ENCODE measurements at regions not wholly inside any gene's neighbourhood (a gene's known extent, or its start where the extent isn't known, plus 50 kb on each side); places are given as distances from the start of the nearest gene placed in this dataset.
A peak's percentile ranks its signal among the peaks of the same experiment; 100 is the strongest.
"Not testable (repeated sequence)": the region's sequence is repeated elsewhere in the genome, so short reads cannot be mapped to it uniquely, and the experiment has no call there.

DNA sequence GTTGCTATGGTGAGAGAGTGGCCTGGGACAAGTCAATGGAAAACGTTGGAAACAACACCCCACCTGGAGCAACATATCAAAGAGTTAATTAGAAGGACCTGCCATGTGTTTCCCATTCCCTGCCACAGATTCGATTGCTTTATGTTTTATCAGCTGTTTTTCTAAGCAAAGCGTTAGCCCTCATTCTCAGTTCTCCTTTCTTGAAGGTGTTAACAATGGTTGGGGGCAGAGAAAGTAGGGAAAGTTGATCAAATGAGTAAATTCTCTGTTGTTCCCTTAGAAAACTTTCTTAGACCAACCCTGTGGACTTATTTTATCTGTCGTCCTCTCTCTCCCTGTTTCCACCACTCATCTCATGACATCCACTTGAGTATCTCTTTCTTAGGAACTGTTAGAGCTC lies 102.5 kb downstream of the ADAMTS15 start:
- DNase-seq (ENCODE audit: low spot score), result no peak

DNA sequence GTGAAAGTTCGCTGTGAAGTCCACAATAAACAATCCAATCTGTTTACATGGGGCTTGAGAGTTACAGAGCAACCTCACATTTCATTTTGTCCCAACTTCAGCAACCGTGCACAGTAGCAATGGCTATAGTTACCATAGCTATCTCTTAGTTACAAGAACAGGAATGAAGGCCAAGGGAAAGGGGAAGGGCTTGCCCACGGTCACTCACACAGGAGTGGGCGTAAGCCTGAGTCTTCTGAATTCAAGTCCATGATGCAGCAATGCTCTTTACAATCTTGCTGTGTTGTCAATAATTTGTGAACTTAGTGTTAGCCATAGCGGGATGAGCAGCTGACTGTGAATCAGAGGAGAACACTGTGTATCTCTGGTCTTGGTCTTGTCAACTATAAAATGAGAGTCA lies 102.9 kb downstream of the ADAMTS15 start:
- DNase-seq (ENCODE audit: low spot score), result no peak

DNA sequence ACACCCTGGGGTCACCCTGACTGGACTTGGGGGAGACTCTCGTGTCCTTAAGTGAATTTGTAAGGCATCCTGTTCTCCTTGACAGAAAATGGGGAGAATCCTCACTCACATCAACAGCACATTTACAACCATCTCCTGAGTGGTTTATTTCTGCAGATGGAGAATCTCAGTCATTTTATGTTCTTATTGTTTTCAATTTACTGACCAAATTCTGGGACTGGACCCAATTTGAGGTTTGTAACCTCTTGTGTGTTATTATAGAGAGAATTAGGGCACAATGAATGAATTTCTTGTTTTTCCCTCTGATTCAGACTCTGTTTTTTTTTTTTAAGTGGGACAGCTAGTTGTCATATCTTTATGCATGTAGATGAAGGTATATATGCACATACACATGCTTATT lies 104.9 kb downstream of the ADAMTS15 start:
- no peak for DNase-seq (ENCODE audit: low spot score)

DNA sequence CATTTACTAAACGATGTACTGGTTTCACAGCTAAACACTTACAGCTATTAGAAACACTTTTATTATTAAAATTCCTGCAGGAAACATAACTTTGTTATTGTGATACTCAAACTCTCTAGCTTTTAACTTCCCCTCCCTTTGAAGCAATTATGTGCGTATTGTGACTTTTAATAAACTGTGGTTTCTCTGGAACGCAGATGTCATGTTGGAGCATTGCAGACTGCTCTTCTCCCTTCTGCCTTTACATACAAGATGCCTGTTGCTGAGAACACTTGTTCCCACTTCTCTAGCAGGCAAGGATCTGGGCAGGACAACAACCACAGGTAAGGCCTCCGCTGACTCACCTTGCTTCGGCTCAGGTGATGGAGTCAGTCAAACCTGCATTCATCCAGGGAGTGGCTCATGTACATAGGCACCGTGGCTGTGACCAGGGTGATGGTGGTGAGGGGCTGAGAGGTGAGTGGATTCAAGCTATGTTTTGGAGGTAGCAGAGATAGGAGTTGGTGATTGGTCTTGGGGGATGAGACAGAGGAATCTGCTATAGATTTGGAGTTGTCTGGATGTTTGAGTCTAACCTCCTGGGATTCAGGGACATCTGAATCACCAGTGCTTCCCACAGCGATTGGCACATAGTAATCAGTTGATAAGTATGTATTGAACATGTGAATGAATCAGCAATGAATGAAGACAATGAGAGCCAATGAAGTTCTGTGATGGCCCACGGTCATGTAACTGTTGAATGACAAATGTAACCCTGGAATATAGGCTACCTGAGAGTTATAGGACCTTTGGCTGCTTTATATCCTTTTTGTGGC lies 106.0 kb downstream of the ADAMTS15 start:
- no peak for DNase-seq (ENCODE audit: low spot score)

DNA sequence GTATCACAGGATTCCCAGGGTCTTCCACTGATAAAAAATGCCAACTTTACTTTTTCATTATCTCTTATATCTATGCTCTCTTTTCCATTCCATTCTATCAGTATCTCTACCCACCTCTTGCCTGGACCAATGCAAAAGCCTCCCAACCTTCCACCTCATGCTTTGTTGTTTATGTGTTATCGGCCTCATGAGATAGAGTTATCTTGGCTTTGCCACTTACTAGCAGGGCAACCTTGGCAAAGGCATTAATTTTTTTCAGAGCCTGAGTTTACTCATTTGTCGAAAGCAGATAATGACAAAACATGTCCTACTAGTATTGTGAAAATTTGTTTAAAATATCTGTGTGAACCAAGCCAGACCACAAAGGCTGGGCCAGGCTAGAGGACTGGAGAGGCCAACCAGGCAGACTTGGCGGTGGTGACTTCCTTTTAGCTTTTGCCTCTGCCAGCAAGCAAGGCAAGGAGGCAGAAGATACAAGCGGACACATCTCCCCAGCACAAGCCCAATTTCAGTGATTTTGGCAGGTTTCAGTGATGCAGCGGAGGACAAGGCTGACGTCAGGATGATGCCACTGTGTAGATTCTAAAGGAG lies 106.9 kb downstream of the ADAMTS15 start:
- no peak for DNase-seq (ENCODE audit: low spot score)

DNA sequence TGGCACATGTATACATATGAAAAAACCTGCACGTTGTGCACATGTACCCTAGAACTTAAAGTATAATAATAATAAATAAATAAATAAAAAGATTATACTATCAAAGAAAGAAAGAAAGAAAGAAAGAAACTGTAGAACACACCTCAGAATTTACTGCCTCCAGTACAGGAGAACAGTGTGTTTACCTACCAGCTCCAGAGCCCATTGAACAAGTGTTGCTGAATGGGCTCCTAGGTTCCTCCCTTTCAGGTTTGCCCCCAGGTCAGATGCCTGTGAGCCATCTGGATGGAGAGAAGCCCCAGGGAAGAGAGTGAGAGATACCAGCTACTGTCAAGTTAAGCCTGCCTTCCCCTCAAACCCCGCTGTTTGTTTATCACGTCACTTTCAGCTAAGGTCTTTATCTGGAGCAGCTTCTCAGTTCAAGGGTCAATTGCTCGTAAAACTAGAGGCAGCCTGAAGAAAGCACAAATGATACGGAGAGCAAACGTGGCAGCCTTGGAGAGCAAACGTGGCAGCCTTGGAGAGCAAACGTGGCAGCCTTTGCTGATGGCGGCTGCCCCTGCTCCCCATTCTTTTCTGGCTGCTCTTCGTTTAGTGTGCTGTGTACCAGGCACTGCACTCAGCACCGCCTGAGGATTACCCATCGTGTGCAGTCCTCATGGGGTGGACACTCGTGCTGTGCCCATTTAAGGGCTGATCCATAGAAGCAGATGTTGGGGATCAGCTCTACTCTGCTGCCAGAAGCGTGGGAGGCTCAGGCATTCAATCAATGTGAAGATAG lies 111.7 kb downstream of the ADAMTS15 start:
- DNase-seq (ENCODE audit: low spot score), result no peak

DNA sequence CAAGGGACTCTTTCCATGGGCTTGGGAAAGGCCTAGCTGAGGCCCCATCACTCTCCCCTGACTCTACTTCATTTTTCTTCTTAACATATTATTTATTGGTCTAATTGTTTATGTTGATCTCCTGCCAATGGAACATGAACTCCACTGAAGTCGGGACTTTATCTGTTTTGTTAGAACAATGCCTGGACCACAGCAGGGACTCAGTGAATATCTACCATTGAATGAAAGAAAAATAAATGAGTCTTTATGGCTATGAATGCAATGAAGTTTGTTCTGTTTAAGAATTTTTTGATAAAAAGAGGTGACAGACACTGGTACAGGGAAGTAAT lies 112.3 kb downstream of the ADAMTS15 start:
- no peak for DNase-seq (ENCODE audit: low spot score)

DNA sequence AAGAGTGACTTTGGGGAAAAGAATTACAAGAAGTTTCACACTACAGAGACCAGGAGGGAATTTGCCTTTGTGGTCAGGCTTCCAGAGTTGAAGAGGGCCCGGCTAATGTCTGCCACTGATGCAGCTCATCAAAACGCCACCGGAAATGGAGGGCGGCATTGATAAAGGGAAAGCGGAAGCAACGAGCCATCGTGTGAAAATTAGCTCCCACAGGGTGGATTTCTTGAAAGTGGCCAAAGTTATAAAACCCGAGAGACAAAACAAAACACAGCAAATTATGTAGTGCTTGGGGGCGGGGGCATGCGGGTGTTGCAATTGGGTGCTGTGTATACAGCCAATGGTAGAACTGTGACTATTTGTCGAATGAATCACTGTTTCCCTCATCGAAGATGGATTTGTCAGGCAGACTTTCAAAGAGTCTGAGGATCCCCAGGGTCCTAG lies 113.0 kb downstream of the ADAMTS15 start:
- DNase-seq (ENCODE audit: low spot score), result no peak

DNA sequence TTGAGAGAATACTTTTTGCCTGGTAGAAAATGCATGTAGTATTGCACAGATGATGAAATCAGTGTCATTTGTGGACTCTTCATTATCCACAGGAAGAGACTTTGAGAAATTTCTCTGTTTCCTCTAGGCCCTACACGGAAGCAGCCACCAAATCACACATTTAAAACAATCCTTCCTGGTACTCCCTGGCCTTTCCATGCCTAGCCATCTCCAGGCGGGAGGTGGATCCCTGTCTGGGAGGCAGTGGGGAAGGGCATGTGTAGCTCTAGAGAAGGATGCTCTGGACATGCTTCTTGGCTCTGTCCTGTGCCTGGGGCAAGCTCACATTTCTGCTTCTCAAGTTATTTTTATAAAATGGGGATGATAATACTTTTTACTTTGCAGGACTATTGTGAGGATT lies 114.1 kb downstream of the ADAMTS15 start:
- no peak for DNase-seq (ENCODE audit: low spot score)

DNA sequence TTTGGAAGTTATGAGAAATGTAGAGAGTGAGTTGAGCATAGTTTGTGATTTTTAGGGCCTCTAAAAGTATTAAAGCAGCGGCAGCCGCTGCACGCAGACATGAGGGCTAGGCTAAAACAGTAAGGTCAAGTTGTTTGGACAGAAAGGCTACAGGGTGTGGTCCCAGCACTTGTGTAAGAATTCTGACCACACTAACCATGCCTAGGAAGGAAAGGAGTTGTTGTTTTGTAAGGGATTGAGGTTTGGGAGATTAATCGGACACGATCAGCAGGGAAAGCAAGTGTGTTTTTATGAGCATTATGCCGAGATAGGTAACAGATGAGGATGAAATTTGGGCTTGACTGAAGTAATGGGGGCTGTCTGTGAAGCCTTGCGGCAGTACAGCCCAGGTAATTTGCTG lies 117.9 kb downstream of the ADAMTS15 start:
- not testable (repeated sequence) for DNase-seq (ENCODE audit: low spot score)

DNA sequence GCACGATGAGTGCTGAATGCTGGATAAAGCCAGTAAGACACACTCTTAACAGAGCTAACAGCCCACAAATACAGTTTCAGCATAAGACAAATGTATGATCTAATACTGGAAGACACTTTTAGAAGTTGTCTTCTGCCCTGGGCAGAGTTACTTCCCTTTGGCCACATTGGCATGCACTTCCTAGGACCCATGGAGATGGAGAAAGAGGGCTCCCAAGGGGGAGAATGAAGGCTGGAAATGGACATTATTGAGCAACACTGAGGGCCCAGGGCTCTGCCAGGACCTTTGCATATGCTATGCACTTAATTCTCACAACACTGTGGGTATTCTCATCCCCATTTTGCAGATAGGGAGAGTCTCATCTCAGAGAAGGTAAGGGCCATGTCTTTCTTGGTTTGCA lies 123.1 kb downstream of the ADAMTS15 start:
- DNase-seq (ENCODE audit: low spot score), result no peak

DNA sequence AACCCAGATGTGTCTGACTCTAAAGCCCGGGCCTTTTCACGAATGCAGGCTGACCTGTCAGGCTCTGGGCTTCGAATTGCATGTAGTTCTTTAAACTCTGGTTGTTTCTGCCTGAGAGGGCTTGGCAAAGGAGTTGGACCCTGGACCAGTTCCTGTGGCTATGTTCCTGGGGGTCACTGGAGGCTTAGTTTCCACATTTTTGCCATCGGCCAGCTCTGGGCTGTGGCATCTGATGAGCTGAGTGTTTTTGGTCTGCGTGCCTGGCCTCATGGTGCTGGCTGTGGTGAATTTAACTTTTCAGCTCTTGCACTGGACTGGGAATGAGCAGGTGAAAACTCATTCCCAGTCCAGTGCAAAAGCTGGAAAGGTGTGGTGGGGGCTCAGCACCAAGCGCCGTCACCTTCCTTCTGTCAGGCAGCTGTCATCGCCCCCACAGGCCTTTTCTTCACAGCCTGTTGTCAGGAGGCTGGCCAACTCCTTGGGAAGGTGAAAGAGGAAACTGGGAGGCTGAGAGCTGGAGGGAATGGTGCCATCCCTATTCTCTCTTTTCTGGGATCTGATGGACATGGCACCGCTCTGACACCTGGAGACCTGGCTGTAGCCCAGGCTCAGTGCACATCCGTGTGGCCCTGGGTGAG lies 123.6 kb downstream of the ADAMTS15 start:
- DNase-seq (ENCODE audit: low spot score), result no peak

DNA sequence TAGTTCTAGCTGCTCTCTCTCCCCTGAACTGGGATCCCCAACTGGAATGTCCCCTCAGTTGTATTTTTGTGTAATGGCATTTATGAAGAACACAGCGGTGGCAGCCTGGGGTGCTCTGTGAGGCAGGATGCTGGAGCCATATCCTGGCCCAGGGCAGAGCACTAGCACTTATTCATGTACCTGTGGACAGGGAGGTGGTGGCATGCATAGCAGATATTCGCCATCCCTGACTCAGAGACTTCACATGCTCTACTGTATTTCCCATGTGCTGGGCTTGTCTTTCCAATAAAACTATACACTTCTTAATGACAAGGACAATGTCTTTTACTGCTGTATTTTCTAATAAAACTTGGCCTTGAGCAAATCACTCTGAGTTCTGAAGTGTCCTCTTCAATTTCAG lies 125.3 kb downstream of the ADAMTS15 start:
- DNase-seq (ENCODE audit: low spot score), result no peak

DNA sequence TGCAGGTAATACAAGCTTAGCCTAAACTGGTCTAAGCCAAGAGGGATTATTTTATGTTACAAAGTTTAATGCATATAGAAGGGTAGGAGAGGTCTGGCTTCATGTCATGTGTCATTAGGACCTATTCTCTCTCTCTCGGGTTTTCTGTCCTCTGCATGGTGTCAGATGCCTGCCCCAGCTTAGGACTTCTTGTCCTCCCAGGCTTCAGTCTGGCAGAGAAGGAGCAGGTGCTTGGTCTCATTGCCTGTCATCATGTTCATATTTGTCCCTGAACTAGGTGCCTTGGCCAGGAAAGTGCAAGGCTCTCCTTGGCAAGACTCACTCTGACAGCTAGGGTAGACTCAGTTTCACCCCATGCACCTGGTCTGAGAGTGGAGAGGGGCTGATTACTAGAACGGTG lies 126.3 kb downstream of the ADAMTS15 start:
- DNase-seq (ENCODE audit: low spot score), result no peak

DNA sequence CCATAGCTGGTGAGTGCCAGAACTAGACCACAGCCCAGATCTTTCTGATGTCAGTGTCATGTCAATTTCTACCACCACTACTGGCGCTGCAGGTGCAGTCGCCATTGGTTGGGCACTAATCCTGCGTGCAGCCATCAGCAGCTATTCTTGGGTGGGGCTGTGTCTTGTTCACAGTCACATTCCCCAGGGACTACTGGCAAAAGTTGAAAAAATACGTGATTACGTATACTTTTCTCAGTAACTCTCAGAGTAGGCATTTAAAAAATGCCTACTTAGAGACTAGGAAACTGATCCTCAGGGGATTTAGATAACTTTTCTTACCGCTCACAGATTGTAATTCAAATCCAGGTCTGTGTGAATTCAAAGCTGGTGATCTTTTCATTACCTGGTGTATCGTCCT lies 127.7 kb downstream of the ADAMTS15 start:
- DNase-seq (ENCODE audit: low spot score), result no peak

DNA sequence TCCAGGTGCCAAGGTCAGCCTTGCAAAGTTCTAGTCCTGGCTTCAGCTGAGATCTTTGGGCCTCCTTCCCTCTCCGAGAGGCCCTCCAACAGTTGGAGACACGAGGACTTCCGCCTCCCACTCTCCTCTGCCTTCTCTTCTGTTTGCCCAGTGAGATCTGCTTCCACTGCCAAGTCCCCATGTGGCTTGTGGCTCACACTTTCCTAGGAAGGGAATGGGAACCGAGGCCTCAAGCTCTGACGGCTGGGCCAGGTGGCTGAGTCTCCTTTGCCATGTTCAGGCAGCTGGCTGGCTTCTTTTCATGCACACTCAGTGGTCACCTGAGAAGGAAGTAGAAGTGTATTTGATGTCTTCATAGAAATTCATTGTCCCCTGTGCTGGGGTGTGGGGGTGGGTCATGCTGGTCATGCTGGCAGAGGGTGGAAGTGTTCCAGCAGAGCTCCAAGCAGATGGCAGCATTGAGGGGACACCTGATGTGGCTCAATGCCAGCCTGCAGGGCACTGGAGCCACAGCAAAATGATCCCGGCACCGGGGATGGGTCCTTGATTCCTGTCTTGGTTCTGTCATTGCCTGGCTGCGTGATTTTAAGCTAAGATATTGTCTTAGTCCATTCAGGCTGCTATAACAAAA lies 130.4 kb downstream of the ADAMTS15 start:
- DNase-seq (ENCODE audit: low spot score), result no peak

DNA sequence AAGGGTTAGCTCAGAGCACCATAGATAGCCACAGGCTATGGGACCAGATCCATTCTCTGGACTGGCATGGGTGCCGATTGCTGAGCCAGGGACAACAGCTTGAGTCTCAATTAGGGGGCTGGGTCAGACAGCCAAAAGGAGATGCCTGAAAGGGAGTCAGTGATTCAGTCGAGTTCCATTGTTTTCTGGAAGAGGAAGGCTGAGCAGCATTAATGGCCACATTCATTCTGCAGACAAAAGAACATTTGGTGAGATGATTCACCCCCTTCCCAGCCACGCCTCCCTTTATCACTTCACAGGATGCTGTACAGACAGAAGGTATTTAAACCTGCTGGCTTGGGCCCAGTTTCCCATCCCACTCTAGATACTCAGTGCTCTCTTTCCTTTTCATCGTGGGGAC lies 131.9 kb downstream of the ADAMTS15 start:
- DNase-seq (ENCODE audit: low spot score), result peak; percentile 90

DNA sequence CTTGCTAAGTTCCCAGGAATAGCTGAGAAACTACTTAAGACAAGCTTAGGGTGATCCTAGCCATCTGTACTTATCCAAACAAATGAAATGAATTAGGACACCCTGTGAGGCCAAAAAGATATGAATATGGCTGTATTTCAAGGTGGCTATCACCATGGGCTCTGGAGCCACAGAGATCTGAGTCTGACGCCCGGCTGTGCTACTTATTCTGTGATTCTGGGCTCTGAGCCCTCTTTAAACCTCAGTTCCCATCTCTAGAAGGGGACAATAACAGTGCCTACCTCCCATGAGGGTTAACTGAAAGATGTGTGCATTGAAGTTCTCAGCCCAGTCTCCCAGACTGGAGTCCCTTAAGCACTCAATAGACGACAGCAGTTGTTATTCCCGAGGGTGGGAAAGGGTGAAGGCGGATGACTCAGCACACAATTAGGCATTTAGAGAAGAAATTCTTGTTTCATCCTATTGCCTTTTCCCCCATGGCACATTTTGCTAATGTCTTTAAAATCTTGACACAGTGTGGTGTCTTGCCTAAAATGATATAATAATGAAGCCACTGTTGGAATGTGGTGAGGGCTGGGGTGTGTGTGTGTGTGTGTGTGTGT lies 132.5 kb downstream of the ADAMTS15 start:
- peak; percentile 52 for DNase-seq (ENCODE audit: low spot score)

DNA sequence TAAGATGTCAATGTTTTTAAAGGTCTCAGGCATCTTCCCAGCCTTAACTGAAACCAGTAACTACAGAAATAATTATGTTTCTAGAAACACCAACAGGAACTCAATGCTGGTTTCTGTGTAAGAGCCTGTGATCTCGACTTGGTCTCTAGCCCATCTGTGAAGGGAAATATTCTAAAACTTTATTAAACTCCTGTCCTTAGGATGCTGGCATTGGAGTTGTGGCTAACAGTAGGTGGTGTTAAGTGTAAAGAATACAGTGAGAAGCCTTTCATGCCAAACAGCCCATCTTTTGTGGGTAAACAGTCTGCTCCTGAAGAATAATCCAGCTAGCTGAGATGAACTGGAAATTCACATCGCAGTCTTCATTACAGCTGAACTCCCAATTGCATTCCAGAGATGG lies 133.2 kb downstream of the ADAMTS15 start:
- DNase-seq (ENCODE audit: low spot score), result no peak

DNA sequence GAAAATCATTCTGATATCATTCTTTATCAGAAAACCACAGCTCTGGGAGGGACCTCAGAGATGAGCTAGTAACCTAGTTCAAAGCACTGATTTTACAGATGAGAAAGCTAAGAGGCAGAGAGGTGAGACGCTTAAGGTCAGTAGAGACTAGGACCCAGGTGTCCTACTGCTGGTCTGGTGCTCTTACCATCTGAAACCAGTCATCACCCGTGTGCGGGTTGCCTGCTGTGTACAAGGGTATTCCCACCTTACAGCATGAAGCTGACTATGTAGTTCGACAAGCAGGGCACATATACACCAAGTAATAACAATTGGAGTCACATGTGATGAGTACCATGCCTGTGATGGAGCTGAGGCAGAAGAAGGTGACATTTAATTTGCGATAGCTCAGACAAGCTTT lies 133.7 kb downstream of the ADAMTS15 start:
- DNase-seq (ENCODE audit: low spot score), result no peak

DNA sequence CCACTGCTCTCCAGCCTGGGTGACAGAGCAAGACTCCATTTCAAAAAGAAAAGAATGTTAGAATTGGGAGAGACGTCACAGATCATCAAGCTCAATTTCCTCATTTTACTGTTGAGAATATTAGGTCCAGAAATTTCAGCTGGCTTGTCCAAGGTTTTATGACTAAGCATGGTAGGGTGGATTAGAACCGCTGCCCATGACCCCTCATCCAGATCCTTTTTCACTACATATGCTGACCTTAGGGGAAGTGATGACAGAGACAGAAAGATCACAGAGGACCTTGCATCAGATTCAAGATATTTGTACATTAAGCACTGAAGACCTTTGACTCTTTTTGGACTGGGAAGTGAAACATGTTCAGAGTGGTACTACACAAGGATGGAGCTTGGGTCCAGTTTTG lies 134.5 kb downstream of the ADAMTS15 start:
- DNase-seq (ENCODE audit: low spot score), result no peak

DNA sequence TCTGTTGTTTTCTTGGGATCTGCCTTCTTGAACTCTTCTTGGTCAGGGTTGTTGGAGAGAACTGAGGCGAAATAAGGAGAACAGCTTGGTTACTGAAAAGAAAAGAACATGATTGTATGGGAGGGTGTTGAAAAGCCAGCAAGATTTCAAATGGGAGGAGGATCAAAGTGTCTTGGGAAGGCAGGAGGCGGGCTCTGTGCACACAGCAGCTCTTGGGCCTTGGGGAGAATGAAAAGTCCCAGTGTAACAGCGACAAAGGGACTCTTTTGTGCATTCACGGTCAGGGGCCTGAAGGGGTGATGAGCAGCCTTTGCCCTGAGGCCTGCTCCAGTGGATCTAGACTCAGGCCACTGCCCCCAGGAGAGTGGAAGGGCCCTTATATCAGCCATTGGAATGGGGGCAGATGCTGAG lies 135.4 kb downstream of the ADAMTS15 start:
- no peak for DNase-seq (ENCODE audit: low spot score)

All from SW480 (cell line).